ENCODE measurements at regions not wholly inside any gene's neighbourhood (a gene's known extent, or its start where the extent isn't known, plus 50 kb on each side); places are given as distances from the start of the nearest gene placed in this dataset.

- TF ChIP-seq, protein P1, sequence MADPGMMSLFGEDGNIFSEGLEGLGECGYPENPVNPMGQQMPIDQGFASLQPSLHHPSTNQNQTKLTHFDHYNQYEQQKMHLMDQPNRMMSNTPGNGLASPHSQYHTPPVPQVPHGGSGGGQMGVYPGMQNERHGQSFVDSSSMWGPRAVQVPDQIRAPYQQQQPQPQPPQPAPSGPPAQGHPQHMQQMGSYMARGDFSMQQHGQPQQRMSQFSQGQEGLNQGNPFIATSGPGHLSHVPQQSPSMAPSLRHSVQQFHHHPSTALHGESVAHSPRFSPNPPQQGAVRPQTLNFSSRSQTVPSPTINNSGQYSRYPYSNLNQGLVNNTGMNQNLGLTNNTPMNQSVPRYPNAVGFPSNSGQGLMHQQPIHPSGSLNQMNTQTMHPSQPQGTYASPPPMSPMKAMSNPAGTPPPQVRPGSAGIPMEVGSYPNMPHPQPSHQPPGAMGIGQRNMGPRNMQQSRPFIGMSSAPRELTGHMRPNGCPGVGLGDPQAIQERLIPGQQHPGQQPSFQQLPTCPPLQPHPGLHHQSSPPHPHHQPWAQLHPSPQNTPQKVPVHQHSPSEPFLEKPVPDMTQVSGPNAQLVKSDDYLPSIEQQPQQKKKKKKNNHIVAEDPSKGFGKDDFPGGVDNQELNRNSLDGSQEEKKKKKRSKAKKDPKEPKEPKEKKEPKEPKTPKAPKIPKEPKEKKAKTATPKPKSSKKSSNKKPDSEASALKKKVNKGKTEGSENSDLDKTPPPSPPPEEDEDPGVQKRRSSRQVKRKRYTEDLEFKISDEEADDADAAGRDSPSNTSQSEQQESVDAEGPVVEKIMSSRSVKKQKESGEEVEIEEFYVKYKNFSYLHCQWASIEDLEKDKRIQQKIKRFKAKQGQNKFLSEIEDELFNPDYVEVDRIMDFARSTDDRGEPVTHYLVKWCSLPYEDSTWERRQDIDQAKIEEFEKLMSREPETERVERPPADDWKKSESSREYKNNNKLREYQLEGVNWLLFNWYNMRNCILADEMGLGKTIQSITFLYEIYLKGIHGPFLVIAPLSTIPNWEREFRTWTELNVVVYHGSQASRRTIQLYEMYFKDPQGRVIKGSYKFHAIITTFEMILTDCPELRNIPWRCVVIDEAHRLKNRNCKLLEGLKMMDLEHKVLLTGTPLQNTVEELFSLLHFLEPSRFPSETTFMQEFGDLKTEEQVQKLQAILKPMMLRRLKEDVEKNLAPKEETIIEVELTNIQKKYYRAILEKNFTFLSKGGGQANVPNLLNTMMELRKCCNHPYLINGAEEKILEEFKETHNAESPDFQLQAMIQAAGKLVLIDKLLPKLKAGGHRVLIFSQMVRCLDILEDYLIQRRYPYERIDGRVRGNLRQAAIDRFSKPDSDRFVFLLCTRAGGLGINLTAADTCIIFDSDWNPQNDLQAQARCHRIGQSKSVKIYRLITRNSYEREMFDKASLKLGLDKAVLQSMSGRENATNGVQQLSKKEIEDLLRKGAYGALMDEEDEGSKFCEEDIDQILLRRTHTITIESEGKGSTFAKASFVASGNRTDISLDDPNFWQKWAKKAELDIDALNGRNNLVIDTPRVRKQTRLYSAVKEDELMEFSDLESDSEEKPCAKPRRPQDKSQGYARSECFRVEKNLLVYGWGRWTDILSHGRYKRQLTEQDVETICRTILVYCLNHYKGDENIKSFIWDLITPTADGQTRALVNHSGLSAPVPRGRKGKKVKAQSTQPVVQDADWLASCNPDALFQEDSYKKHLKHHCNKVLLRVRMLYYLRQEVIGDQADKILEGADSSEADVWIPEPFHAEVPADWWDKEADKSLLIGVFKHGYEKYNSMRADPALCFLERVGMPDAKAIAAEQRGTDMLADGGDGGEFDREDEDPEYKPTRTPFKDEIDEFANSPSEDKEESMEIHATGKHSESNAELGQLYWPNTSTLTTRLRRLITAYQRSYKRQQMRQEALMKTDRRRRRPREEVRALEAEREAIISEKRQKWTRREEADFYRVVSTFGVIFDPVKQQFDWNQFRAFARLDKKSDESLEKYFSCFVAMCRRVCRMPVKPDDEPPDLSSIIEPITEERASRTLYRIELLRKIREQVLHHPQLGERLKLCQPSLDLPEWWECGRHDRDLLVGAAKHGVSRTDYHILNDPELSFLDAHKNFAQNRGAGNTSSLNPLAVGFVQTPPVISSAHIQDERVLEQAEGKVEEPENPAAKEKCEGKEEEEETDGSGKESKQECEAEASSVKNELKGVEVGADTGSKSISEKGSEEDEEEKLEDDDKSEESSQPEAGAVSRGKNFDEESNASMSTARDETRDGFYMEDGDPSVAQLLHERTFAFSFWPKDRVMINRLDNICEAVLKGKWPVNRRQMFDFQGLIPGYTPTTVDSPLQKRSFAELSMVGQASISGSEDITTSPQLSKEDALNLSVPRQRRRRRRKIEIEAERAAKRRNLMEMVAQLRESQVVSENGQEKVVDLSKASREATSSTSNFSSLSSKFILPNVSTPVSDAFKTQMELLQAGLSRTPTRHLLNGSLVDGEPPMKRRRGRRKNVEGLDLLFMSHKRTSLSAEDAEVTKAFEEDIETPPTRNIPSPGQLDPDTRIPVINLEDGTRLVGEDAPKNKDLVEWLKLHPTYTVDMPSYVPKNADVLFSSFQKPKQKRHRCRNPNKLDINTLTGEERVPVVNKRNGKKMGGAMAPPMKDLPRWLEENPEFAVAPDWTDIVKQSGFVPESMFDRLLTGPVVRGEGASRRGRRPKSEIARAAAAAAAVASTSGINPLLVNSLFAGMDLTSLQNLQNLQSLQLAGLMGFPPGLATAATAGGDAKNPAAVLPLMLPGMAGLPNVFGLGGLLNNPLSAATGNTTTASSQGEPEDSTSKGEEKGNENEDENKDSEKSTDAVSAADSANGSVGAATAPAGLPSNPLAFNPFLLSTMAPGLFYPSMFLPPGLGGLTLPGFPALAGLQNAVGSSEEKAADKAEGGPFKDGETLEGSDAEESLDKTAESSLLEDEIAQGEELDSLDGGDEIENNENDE (IDR thresholded peaks at IDR 0.05; ENCODE audit: insufficient replicate concordance, low read length), result no peak
- TF ChIP-seq BCL11A (IDR thresholded peaks at IDR 0.05; ENCODE audit: low read depth in 2 of 2, low read length in 2 of 2) (no peak), RAD21 (IDR thresholded peaks at IDR 0.05 in 1 of 2, conservative IDR thresholded peaks at IDR 0.05 in 1 of 2; ENCODE audit: low read depth in 2 of 2, low read length in 2 of 2) (no peak), NANOG (IDR thresholded peaks at IDR 0.05; ENCODE audit: insufficient read depth, low read depth, low read length, poor library complexity, severe bottlenecking) (no peak), HDAC2 (IDR thresholded peaks at IDR 0.05; ENCODE audit: borderline replicate concordance in 1 of 2, low read depth in 2 of 2, low read length in 2 of 2) (no peak)
Observed at GRCh38 chr22:27388090-27388600, 413.4 kb downstream of the MN1 start (continued).

All from H1 (cell line).